IMR-90 (cell line): ENCODE measurements at regions not wholly inside any gene's neighbourhood (a gene's known extent, or its start where the extent isn't known, plus 50 kb on each side); places are given as distances from the start of the nearest gene placed in this dataset.

ENCODE experiments used
- ATAC-seq: fragments of 200-7000 bp; cut with Tn5 transposase; 2 replicates; pipeline ENCODE4 v1.9.1; 2020; ENCODE audit warnings: low read depth, mild to moderate bottlenecking, moderate library complexity
- BruUV-seq: library from RNA; stranded (reverse); fragments of 400-500 nt; replicated peaks from 2 replicates; lab custom pipeline; 2021; lab: Mats Ljungman, UMichigan
- CTCF ChIA-PET: fragments of 300-600 bp; formaldehyde crosslinking; extraction: SDS; loops from one replicate; lab custom pipeline; 2021; ENCODE audit warnings: antibody characterized with exemption; lab: Yijun Ruan, JAX
- POLR2A ChIA-PET: fragments of 300-600 bp; sonication (Branson Sonifier 250); formaldehyde crosslinking; loops from one replicate; lab custom pipeline; 2022; ENCODE audit warnings: antibody characterized with exemption; ENCODE audit not compliant: unreplicated experiment; lab: Charles Lee
- DNase-seq: peaks from one replicate; pipeline ENCODE4 v3.0.0; 2013
- H2AFZ ChIP-seq: replicated peaks from 2 replicates; pipeline ENCODE3; 2013; ENCODE audit warnings: low read length, mild to moderate bottlenecking; ENCODE audit not compliant: poor library complexity
- H2AK5ac ChIP-seq: 2 replicates; pipeline ENCODE4 v1.6.1; 2013; ENCODE audit warnings: low read depth, low read length, inconsistent platforms
- H2AK9ac ChIP-seq: replicated peaks from 2 replicates; pipeline ENCODE3; 2013; ENCODE audit warnings: mild to moderate bottlenecking, low read depth, low read length, moderate library complexity; ENCODE audit not compliant: poor library complexity
- H2BK120ac ChIP-seq: 2 replicates; pipeline ENCODE4 v1.6.1; 2013; ENCODE audit warnings: low read depth, low read length, inconsistent platforms
- H2BK15ac ChIP-seq: 3 replicates; pipeline ENCODE4 v1.6.1; 2013; ENCODE audit warnings: low read depth, low read length, inconsistent platforms
- H2BK20ac ChIP-seq: 2 replicates; pipeline ENCODE4 v1.6.1; 2013; ENCODE audit warnings: low read depth, mild to moderate bottlenecking, inconsistent platforms, low read length, moderate library complexity
- H2BK5ac ChIP-seq: 2 replicates; pipeline ENCODE4 v1.6.1; 2013; ENCODE audit warnings: mild to moderate bottlenecking, low read depth, low read length, inconsistent platforms; ENCODE audit not compliant: poor library complexity, severe bottlenecking
- H3K14ac ChIP-seq: replicated peaks from 2 replicates; pipeline ENCODE4 v1.6.1; 2013; ENCODE audit warnings: low read depth, low read length, inconsistent platforms
- H3K18ac ChIP-seq: 2 replicates; pipeline ENCODE4 v1.6.1; 2013; ENCODE audit warnings: low read depth, low read length, control low read depth
- H3K23ac ChIP-seq: 2 replicates; pipeline ENCODE4 v1.6.1; 2013; ENCODE audit warnings: low read depth, low read length, inconsistent platforms
- H3K27ac ChIP-seq: 2 replicates; pipeline ENCODE4 v1.5.1; 2013; ENCODE audit warnings: mild to moderate bottlenecking, control low read depth, low read length; ENCODE audit not compliant: insufficient read depth
- H3K27me3 ChIP-seq: 2 replicates; pipeline ENCODE4 v1.6.1; 2013; ENCODE audit warnings: low read length; ENCODE audit not compliant: control insufficient read depth, insufficient read depth
- H3K36me3 ChIP-seq: 2 replicates; pipeline ENCODE4 v1.6.1; 2013; ENCODE audit warnings: low read length, mixed read lengths; ENCODE audit not compliant: control insufficient read depth, insufficient read depth
- H3K4ac ChIP-seq: 2 replicates; pipeline ENCODE4 v1.6.1; 2013; ENCODE audit warnings: low read depth, low read length, inconsistent platforms
- H3K4me1 ChIP-seq: 2 replicates; pipeline ENCODE4 v1.6.1; 2013; ENCODE audit warnings: low read length, mixed read lengths; ENCODE audit not compliant: control insufficient read depth, insufficient read depth
- H3K4me2 ChIP-seq: 2 replicates; pipeline ENCODE4 v1.6.1; 2013; ENCODE audit warnings: low read depth, mild to moderate bottlenecking, control low read depth, low read length, moderate library complexity
- H3K4me3 ChIP-seq: 2 replicates; pipeline ENCODE4 v1.5.1; 2013; ENCODE audit warnings: low read depth, mild to moderate bottlenecking, control low read depth, low read length, moderate library complexity; ENCODE audit not compliant: insufficient read depth
- H3K56ac ChIP-seq: 2 replicates; pipeline ENCODE4 v1.6.1; 2013; ENCODE audit warnings: low read length, inconsistent platforms; ENCODE audit not compliant: insufficient read depth; ENCODE audit errors: extremely low read depth
- H3K79me1 ChIP-seq, 2 experiments: 2 replicates each; pipeline ENCODE4 v1.6.1; 2013; ENCODE audit warnings: low read length in 2 of 2, inconsistent platforms in 1 of 2, low read depth in 1 of 2
- H3K9ac ChIP-seq: 2 replicates; pipeline ENCODE4 v1.6.1; 2013; ENCODE audit warnings: low read depth, low read length, control low read depth
- H3K9me1 ChIP-seq: 2 replicates; pipeline ENCODE4 v1.6.1; 2013; ENCODE audit warnings: low read length, inconsistent platforms; ENCODE audit not compliant: insufficient read depth
- H3K9me3 ChIP-seq: 2 replicates; pipeline ENCODE4 v1.6.1; 2013; ENCODE audit warnings: low read length; ENCODE audit not compliant: control insufficient read depth, insufficient read depth
- H4K20me1 ChIP-seq: 2 replicates; pipeline ENCODE4 v1.6.1; 2013; ENCODE audit warnings: low read length, inconsistent platforms; ENCODE audit not compliant: insufficient read depth
- H4K5ac ChIP-seq: 2 replicates; pipeline ENCODE4 v1.6.1; 2013; ENCODE audit warnings: mild to moderate bottlenecking, low read depth, low read length, control low read depth
- H4K8ac ChIP-seq, 2 experiments: 2 replicates each; pipeline ENCODE4 v1.6.1; 2013; ENCODE audit warnings: low read depth in 2 of 2, low read length in 2 of 2, control low read depth in 1 of 2, inconsistent platforms in 1 of 2
- H4K91ac ChIP-seq: 2 replicates; pipeline ENCODE4 v1.6.1; 2013; ENCODE audit warnings: low read depth, low read length, inconsistent platforms; ENCODE audit not compliant: insufficient read depth
- BHLHE40 ChIP-seq: fragments of 150-350 bp; IDR thresholded peaks from 2 replicates; pipeline ENCODE4 v1.6.1; 2016; ENCODE audit warnings: mild to moderate bottlenecking, low read depth, low read length
- MAFK ChIP-seq: IDR thresholded peaks from 2 replicates; pipeline ENCODE4 v1.6.1; 2012; ENCODE audit warnings: low read depth, low read length, improper control_type of control experiment
- POLR2A ChIP-seq: IDR thresholded peaks from 2 replicates; pipeline ENCODE4 v1.6.1; 2012; ENCODE audit warnings: mild to moderate bottlenecking, low read depth, low read length
- RCOR1 ChIP-seq: IDR thresholded peaks from 2 replicates; pipeline ENCODE4 v1.6.1; 2012; ENCODE audit warnings: mild to moderate bottlenecking, low read length, improper control_type of control experiment; ENCODE audit not compliant: insufficient replicate concordance
- RFX5 ChIP-seq: IDR thresholded peaks from 2 replicates; pipeline ENCODE4 v1.8.0; 2012; ENCODE audit warnings: low read depth, mild to moderate bottlenecking, low read length, moderate library complexity
- SMC3 ChIP-seq: fragments of 150-350 bp; IDR thresholded peaks from 2 replicates; pipeline ENCODE4 v1.6.1; 2016; ENCODE audit warnings: low read depth, mild to moderate bottlenecking, antibody characterized with exemption, low read length, moderate library complexity
- WGBS, 2 experiments: methylation state at CpG; one replicate each; pipeline versions ENCODE4 v1.1.5 to v1.1.7; 2013; ENCODE audit warnings: missing lambda C conversion rate in 2 of 2; ENCODE audit not compliant: insufficient read length in 1 of 2; ENCODE audit errors: extremely low coverage in 2 of 2; 5-methylcytosine and 5-hydroxymethylcytosine counted together
- dilution Hi-C: fragments of 300-500 bp; cut with HindIII; formaldehyde crosslinking; loops from one replicate; pipeline ENCODE4 v1.14.3; 2018; ENCODE audit warnings: low sequenced_read_pairs; ENCODE audit not compliant: unreplicated experiment
- in situ Hi-C: fragments of 300-500 bp; cut with MboI; formaldehyde crosslinking; loops from 3 replicates; pipeline ENCODE4 v1.14.3; 2019; ENCODE audit warnings: low sequenced_read_pairs, inconsistent platforms, mixed read lengths
- intact Hi-C: fragments of 100-400 bp; cut with micrococcal nuclease; formaldehyde crosslinking; loops from 2 replicates; pipeline ENCODE4 v1.10.0; 2022
- TF ChIP-seq, protein P1 (sequence below): fragments of 150-350 bp; IDR thresholded peaks from 2 replicates; pipeline ENCODE4 v1.6.1; 2016; ENCODE audit warnings: low read depth, mild to moderate bottlenecking, low read length, moderate library complexity, borderline replicate concordance

DNA sequence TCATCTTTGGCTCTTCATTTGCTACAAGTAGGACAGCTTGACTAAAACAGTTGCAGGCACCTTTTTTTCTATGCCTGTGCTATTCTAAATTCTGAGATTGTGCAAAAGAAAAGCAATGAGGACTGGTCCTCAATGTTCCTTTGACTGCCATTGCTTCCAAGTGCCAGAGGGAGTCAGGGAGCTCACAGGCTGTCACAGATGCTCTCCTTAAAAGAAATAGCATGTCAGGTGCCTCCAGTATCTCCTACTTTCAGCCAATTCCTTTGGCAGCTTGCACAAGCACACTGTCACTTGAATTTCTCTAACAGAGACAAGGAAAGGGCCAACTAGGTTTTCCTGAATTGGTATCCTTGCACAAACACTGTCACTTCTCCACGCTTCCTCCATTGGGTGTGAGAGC is 228.2 kb downstream of the ADGRA3 start:
- ChIA-PET CTCF (no interaction called here), POLR2A (no interaction called here)
- no peaks in the 10 kb centered on the region for H3K9me3 ChIP-seq
- H3K14ac ChIP-seq: no peak overlapping the region
- intact Hi-C loops (no loop called here), dilution Hi-C loops (no loop called here), in situ Hi-C loops (no loop called here)
- H2AK9ac ChIP-seq: no peak overlapping the region
- DNase-seq (no peak), ATAC-seq (no peak)
- no peak overlapping the region for H2BK120ac ChIP-seq
- no peaks in the 10 kb centered on the region for H3K36me3 ChIP-seq
- WGBS, 2 experiments: no CpG with 5 or more reads among the region's 1 CpG
- no peak overlapping the region for H4K8ac ChIP-seq
- H3K79me1 ChIP-seq: no peaks in the 10 kb centered on the region
- H3K27me3 ChIP-seq: no peaks in the 10 kb centered on the region
- no peaks in the 10 kb centered on the region for H4K20me1 ChIP-seq
- no peak overlapping the region for H2BK20ac ChIP-seq
- H4K5ac ChIP-seq: no peak overlapping the region
- no peak overlapping the region for H2AK5ac ChIP-seq
- H3K9ac ChIP-seq: no peak overlapping the region
- H3K4ac ChIP-seq: no peak overlapping the region
- no peak overlapping the region for H2BK15ac ChIP-seq
- no peak overlapping the region for H3K18ac ChIP-seq
- no peak overlapping the region for H3K4me3 ChIP-seq
- no peak overlapping the region for H2BK5ac ChIP-seq
- peak overlapping the region; percentile 6; the same call in 1 of the 2 replicates for H3K56ac ChIP-seq
- no peak overlapping the region for H3K27ac ChIP-seq
- H3K4me2 ChIP-seq: no peak overlapping the region
- no TSS peak for BruUV-seq
- H4K91ac ChIP-seq: no peak overlapping the region
- H3K4me1 ChIP-seq: no peaks in the 10 kb centered on the region
- no peak overlapping the region for H3K23ac ChIP-seq
- TF ChIP-seq MAFK (no peak), RFX5 (no peak), POLR2A (no peak), SMC3 (no peak), BHLHE40 (no peak), RCOR1 (no peak)
- TF ChIP-seq, protein P1, sequence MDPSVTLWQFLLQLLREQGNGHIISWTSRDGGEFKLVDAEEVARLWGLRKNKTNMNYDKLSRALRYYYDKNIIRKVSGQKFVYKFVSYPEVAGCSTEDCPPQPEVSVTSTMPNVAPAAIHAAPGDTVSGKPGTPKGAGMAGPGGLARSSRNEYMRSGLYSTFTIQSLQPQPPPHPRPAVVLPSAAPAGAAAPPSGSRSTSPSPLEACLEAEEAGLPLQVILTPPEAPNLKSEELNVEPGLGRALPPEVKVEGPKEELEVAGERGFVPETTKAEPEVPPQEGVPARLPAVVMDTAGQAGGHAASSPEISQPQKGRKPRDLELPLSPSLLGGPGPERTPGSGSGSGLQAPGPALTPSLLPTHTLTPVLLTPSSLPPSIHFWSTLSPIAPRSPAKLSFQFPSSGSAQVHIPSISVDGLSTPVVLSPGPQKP: no peak
- no peaks in the 10 kb centered on the region for H3K9me1 ChIP-seq
- no peak overlapping the region for H2AFZ ChIP-seq
